Left ventricle myocardium inferior (tissue), 1 donor: ENCODE measurements at regions not wholly inside any gene's neighbourhood (a gene's known extent, or its start where the extent isn't known, plus 50 kb on each side); places are given as distances from the start of the nearest gene placed in this dataset.

ENCODE experiments used
- DNase-seq: peaks from one replicate; pipeline ENCODE4 v3.0.0-alpha.2; 2020
- H3K27ac ChIP-seq: fragments of 200-600 bp; replicated peaks from 2 replicates; pipeline ENCODE4 v1.8.0; 2021
- H3K27me3 ChIP-seq: fragments of 200-600 bp; 2 replicates; pipeline ENCODE4 v1.8.0; 2021; ENCODE audit warnings: low read depth
- H3K36me3 ChIP-seq: fragments of 200-600 bp; 2 replicates; pipeline ENCODE4 v1.8.0; 2021
- H3K4me1 ChIP-seq: fragments of 200-600 bp; 2 replicates; pipeline ENCODE4 v1.8.0; 2021
- H3K4me3 ChIP-seq: fragments of 200-600 bp; 2 replicates; pipeline ENCODE4 v1.8.0; 2021; ENCODE audit warnings: mild to moderate bottlenecking, moderate library complexity
- H3K9me3 ChIP-seq: fragments of 200-600 bp; replicated peaks from 2 replicates; pipeline ENCODE4 v1.8.0; 2021
- intact Hi-C: fragments of 100-400 bp; cut with micrococcal nuclease; formaldehyde crosslinking; loops from one replicate; pipeline ENCODE4 v1.11.0; 2022
- TF ChIP-seq, protein P1 (sequence below): fragments of 200-600 bp; IDR thresholded peaks from 2 replicates; pipeline ENCODE4 v1.8.0; 2021; ENCODE audit warnings: antibody characterized with exemption, mild to moderate bottlenecking, borderline replicate concordance
- donor health status: DM: no; HTN: yes; CAD: no; lungs with severe emphysema.

DNA sequence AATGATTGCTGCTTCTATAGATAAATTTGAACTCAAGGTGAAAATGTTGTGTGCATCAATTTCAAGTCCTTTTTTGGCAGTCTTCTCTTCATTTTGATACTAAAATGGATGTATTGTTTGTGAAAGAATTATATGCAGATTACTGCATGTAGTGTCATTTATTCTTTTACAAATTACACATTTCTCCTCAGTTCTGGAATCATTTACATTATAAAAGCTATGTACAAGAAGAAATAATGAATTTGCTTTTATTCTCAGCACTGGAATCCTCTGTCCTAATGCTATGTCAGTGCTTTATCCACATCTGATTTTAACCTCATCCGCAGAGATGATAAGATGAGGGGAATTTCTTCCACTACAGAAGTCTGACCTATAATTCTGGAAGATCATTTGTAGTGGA is 220.8 kb upstream of the UBE2E3 start:
- no peak overlapping the region for H3K4me3 ChIP-seq
- no peaks in the 10 kb centered on the region for H3K4me1 ChIP-seq
- H3K9me3 ChIP-seq: no peaks in the 10 kb centered on the region
- no peak for DNase-seq
- H3K27ac ChIP-seq: no peak overlapping the region
- H3K36me3 ChIP-seq: no peaks in the 10 kb centered on the region
- intact Hi-C loops: no loop called here
- TF ChIP-seq, protein P1, sequence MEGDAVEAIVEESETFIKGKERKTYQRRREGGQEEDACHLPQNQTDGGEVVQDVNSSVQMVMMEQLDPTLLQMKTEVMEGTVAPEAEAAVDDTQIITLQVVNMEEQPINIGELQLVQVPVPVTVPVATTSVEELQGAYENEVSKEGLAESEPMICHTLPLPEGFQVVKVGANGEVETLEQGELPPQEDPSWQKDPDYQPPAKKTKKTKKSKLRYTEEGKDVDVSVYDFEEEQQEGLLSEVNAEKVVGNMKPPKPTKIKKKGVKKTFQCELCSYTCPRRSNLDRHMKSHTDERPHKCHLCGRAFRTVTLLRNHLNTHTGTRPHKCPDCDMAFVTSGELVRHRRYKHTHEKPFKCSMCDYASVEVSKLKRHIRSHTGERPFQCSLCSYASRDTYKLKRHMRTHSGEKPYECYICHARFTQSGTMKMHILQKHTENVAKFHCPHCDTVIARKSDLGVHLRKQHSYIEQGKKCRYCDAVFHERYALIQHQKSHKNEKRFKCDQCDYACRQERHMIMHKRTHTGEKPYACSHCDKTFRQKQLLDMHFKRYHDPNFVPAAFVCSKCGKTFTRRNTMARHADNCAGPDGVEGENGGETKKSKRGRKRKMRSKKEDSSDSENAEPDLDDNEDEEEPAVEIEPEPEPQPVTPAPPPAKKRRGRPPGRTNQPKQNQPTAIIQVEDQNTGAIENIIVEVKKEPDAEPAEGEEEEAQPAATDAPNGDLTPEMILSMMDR: no peak
- H3K27me3 ChIP-seq: no peaks in the 10 kb centered on the region

DNA sequence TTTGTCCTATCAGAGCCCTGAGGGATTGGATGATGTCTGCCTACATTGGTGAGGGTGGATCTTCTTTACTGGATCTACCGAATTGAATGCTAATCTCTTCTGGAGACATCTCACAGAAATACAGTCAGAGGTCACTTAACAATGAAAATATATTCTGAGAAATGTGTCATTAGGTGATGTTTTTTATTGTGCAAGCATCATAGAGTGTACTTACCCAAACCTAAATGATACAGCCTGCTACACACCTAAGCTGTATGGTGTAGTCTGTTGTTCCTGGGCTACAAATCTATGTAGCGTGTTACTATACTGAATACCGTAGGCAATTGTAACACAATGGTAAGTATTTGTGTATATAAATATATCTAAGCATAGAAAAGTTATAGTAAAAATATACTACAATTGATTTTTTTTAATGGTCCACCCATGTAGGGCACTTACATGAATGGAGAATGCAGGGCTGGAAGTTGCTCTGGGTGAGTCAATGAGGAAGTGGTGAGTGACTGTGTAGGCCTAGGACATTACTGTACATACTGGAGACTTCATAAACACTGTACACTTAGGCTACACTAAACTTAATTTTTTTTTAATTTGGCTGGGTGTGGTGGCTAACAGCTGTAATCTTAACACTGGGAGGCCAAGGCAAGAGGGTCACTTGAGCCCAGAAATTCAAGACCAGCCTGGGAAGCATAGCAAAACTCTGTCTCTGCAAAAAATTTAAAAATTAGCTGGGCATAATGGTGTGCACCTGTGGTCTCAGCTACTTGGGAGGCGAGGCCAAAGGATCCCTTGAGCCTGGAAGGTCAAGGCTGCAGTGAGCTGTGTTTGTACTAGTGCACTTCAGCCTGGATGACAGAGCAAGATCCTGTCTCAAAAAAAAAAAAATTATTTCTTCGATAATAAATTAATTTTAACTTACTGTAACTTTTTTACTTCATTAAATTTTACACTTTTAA is 226.3 kb upstream of the UBE2E3 start:
- Histone ChIP-seq H3K27ac (no peak overlapping the region), H3K4me1 (no peaks in the 10 kb centered on the region), H3K36me3 (no peaks in the 10 kb centered on the region), H3K27me3 (no peaks in the 10 kb centered on the region), H3K4me3 (no peak overlapping the region), H3K9me3 (no peaks in the 10 kb centered on the region)
- DNase-seq: no peak
- TF ChIP-seq, protein P1: no peak
- intact Hi-C loops: no loop called here

DNA sequence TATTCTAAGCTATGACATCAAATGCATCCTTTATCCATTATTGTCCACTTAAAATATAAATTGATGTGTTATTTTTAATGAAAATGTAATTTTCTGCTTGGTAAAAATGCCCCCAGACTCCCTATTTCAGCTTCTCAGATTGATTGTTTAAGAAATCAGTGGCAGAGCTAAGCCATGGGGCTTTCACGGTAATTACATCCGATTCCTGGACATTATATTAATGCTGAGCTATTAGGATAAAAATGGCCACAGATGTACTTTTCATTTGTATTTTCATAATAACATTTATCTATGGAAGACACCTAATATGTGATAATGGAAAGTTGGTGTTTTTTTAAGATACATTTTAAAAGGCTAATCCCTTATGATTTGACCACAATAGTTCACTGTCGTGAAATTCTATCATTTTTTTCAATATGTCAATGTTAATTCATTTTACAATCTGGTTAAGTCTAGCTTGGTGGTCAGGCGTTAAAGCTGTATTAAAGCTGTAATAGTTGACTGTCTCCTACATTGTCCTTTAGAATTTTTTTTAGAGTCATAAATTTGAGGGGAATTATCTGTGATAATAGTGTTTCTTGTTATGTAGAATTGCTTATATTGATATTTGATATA is 229.0 kb upstream of the UBE2E3 start:
- no peaks in the 10 kb centered on the region for H3K4me1 ChIP-seq
- no peak for DNase-seq
- intact Hi-C loops: no loop called here
- no peaks in the 10 kb centered on the region for H3K36me3 ChIP-seq
- TF ChIP-seq, protein P1: no peak
- no peaks in the 10 kb centered on the region for H3K9me3 ChIP-seq
- no peak overlapping the region for H3K4me3 ChIP-seq
- H3K27me3 ChIP-seq: no peaks in the 10 kb centered on the region
- no peak overlapping the region for H3K27ac ChIP-seq

DNA sequence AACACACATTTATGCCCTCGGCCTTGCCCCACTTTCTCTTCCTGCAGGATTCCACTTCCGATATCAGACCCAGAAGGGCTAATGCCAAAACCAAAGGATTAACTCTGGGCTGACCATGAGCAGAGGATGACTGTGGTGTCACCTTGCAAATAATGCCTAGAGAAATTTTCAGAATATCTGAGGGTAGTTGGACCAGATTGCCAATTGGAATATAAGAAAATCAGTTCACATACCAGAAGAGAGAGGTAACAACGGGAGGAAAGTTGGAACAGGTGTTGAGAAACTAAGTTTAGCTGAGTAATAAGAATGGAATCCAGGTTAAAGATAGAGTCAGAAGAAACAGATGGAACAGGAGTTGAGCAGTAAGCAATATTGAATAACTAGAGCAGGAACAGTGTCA is 232.7 kb upstream of the UBE2E3 start:
- Histone ChIP-seq H3K27ac (no peak overlapping the region), H3K4me3 (no peak overlapping the region), H3K36me3 (no peaks in the 10 kb centered on the region), H3K4me1 (no peaks in the 10 kb centered on the region), H3K27me3 (no peaks in the 10 kb centered on the region), H3K9me3 (no peaks in the 10 kb centered on the region)
- intact Hi-C loops: no loop called here
- no peak for DNase-seq
- TF ChIP-seq, protein P1: no peak

DNA sequence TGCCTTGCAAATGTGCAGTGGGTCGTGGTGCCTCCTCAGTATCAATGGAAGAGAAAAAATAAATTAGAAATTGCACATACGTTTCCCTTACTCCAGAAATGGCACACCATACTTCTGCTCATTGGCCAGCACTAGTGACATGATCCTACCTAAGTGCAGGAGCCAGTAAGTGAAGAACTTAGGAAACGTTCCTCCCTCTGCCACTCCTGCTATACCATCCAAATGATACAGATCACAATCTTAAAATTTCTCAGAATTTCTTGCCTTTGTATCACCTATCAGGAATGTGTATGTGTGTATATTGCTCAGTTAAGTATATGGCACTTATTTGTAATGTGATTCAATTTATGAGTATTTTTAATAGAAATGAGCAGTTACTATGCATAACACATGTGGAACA is 237.0 kb upstream of the UBE2E3 start:
- no peaks in the 10 kb centered on the region for H3K4me1 ChIP-seq
- H3K36me3 ChIP-seq: no peaks in the 10 kb centered on the region
- TF ChIP-seq, protein P1: no peak
- intact Hi-C loops: no loop called here
- H3K9me3 ChIP-seq: no peaks in the 10 kb centered on the region
- no peak overlapping the region for H3K27ac ChIP-seq
- no peak for DNase-seq
- H3K4me3 ChIP-seq: no peak overlapping the region
- no peaks in the 10 kb centered on the region for H3K27me3 ChIP-seq
